ENCODE measurements at regions not wholly inside any gene's neighbourhood (a gene's known extent, or its start where the extent isn't known, plus 50 kb on each side); places are given as distances from the start of the nearest gene placed in this dataset.

DNA sequence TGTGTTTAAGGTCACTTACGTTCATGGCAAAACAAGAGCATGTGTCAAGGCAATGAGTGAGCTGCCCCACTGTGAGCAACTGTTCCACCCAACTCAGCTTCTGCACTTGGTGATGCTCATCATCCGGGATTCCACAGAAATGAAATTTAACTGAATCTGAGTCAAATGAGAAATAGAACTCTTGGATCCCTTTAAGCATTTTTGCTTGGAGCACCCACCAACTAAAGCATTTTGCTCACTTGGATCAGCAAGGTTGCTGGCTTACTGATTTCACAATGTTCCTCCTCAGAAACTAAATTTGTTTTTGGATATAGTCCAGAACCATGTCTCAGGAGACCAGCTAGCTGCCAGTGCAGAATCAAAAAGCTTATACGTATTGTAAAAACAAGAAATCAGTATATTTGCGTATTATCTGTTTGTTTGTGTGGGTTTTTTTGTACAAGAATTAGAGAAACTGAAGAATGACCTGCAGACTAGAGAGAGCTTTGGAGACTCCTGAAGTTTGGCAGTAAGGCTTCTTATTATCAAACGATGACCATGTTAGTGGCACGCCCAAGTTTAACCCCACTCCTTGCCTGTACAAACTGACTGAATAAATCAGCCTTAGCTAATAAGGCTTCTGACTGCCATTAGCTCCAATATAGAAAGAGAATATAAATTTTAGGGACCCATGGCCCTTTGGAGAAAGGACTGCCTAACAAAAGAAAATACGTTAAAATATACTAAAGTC, 153.8 kb upstream of the FST start:
- POLR2A ChIA-PET (ENCODE audit: low non-redundant PET): no interaction called here
- Histone ChIP-seq H3K36me3 (ENCODE audit: insufficient read depth, low read length, poor library complexity, severe bottlenecking) (no peaks in the 10 kb centered on the region), H3K4me1 (ENCODE audit: insufficient read depth, low read length, poor library complexity, severe bottlenecking) (no peaks in the 10 kb centered on the region), H3K27me3 (replicated peaks; ENCODE audit: insufficient read depth, low read depth, low read length, poor library complexity) (no peaks in the 10 kb centered on the region), H3K9me3 (ENCODE audit: low read depth, low read length, poor library complexity, severe bottlenecking) (no peaks in the 10 kb centered on the region), H3K4me3 (ENCODE audit: low read depth, low read length, poor library complexity, severe bottlenecking) (no peak overlapping the region), H3K27ac (ENCODE audit: low read depth, low read length, poor library complexity, severe bottlenecking) (no peak overlapping the region)
- BruUV-seq (replicated peaks): no TSS peak
- no peak for TF ChIP-seq EZH2 (IDR thresholded peaks at IDR 0.05; ENCODE audit: borderline replicate concordance, low read depth, low read length, poor library complexity, severe bottlenecking)
- TF ChIP-seq, protein P1, sequence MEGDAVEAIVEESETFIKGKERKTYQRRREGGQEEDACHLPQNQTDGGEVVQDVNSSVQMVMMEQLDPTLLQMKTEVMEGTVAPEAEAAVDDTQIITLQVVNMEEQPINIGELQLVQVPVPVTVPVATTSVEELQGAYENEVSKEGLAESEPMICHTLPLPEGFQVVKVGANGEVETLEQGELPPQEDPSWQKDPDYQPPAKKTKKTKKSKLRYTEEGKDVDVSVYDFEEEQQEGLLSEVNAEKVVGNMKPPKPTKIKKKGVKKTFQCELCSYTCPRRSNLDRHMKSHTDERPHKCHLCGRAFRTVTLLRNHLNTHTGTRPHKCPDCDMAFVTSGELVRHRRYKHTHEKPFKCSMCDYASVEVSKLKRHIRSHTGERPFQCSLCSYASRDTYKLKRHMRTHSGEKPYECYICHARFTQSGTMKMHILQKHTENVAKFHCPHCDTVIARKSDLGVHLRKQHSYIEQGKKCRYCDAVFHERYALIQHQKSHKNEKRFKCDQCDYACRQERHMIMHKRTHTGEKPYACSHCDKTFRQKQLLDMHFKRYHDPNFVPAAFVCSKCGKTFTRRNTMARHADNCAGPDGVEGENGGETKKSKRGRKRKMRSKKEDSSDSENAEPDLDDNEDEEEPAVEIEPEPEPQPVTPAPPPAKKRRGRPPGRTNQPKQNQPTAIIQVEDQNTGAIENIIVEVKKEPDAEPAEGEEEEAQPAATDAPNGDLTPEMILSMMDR (conservative IDR thresholded peaks at IDR 0.05; ENCODE audit: low read depth, low read length): no peak
- intact Hi-C loops (cut with micrococcal nuclease; ENCODE audit: unreplicated experiment): no loop called here
- CTCF ChIA-PET: no interaction called here
- peak; percentile 35 for DNase-seq (ENCODE audit: low spot score)

DNA sequence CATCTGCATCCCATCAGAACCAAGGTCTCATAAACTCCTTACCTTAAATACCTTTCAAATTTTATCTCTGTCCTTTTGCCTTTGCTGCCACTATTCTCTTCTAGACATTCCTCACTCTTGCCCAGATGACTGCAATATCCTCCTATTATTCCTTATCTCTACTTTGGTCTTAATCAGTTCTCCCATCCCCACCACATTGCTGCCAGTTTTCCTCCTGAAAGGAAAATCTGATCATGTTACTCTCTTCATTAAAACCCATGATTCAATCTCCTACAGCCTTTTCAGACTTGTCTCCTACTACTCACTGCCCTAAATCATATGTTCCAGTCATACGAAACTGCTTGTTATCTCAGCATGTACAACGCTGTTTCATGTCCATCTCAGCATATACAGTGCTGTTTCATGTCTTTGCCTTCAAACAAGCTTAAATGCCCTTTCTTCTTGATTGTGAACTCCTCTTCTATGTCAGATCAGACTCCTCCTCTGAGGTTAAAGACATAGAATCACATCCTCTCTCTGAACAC, 152.6 kb upstream of the FST start:
- CTCF ChIA-PET: no interaction called here

GRCh38 chr5:53330491-53330890, 149.9 kb upstream of the FST start:
- intact Hi-C loops (cut with micrococcal nuclease; ENCODE audit: unreplicated experiment): no loop called here
- no peak for DNase-seq (ENCODE audit: low spot score)
- no peak overlapping the region for H3K27ac ChIP-seq (ENCODE audit: low read depth, low read length, poor library complexity, severe bottlenecking)
- no peaks in the 10 kb centered on the region for H3K4me1 ChIP-seq (ENCODE audit: insufficient read depth, low read length, poor library complexity, severe bottlenecking)
- ChIA-PET POLR2A (ENCODE audit: low non-redundant PET) (no interaction called here), CTCF (no interaction called here)
- H3K27me3 ChIP-seq (replicated peaks; ENCODE audit: insufficient read depth, low read depth, low read length, poor library complexity): no peaks in the 10 kb centered on the region
- no peaks in the 10 kb centered on the region for H3K36me3 ChIP-seq (ENCODE audit: insufficient read depth, low read length, poor library complexity, severe bottlenecking)
- H3K9me3 ChIP-seq (ENCODE audit: low read depth, low read length, poor library complexity, severe bottlenecking): no peaks in the 10 kb centered on the region
- TF ChIP-seq EZH2 (IDR thresholded peaks at IDR 0.05; ENCODE audit: borderline replicate concordance, low read depth, low read length, poor library complexity, severe bottlenecking): no peak
- TF ChIP-seq, protein P1 (conservative IDR thresholded peaks at IDR 0.05; ENCODE audit: low read depth, low read length): no peak
- BruUV-seq (replicated peaks): no TSS peak
- no peak overlapping the region for H3K4me3 ChIP-seq (ENCODE audit: low read depth, low read length, poor library complexity, severe bottlenecking)

More for the DNA sequence above, 152.6 kb upstream of the FST start:
- no peaks in the 10 kb centered on the region for H3K4me1 ChIP-seq (ENCODE audit: insufficient read depth, low read length, poor library complexity, severe bottlenecking)
- POLR2A ChIA-PET (ENCODE audit: low non-redundant PET): no interaction called here
- H3K9me3 ChIP-seq (ENCODE audit: low read depth, low read length, poor library complexity, severe bottlenecking): no peaks in the 10 kb centered on the region
- no peak overlapping the region for H3K27ac ChIP-seq (ENCODE audit: low read depth, low read length, poor library complexity, severe bottlenecking)
- TF ChIP-seq EZH2 (IDR thresholded peaks at IDR 0.05; ENCODE audit: borderline replicate concordance, low read depth, low read length, poor library complexity, severe bottlenecking): no peak
- TF ChIP-seq, protein P1 (conservative IDR thresholded peaks at IDR 0.05; ENCODE audit: low read depth, low read length): no peak
- intact Hi-C loops (cut with micrococcal nuclease; ENCODE audit: unreplicated experiment): no loop called here
- no peak overlapping the region for H3K4me3 ChIP-seq (ENCODE audit: low read depth, low read length, poor library complexity, severe bottlenecking)
- no peak for DNase-seq (ENCODE audit: low spot score)
- H3K27me3 ChIP-seq (replicated peaks; ENCODE audit: insufficient read depth, low read depth, low read length, poor library complexity): no peaks in the 10 kb centered on the region
- BruUV-seq (replicated peaks): no TSS peak
- H3K36me3 ChIP-seq (ENCODE audit: insufficient read depth, low read length, poor library complexity, severe bottlenecking): no peaks in the 10 kb centered on the region
